Peyer's patch (tissue), 4 donors: ENCODE measurements at regions not wholly inside any gene's neighbourhood (a gene's known extent, or its start where the extent isn't known, plus 50 kb on each side); places are given as distances from the start of the nearest gene placed in this dataset.

Experiments used
- DNase-seq, 3 donors: peaks; one replicate each; pipeline ENCODE4 v3.0.0-alpha.2; 2017 to 2019
- H3K27ac ChIP-seq, 4 donors: fragments of 200-600 bp; sonication (generic); one replicate each; pipeline ENCODE4 v1.5.1; 2016 to 2019
- H3K27me3 ChIP-seq, 2 donors: fragments of 200-600 bp; sonication (generic); one replicate each; pipeline ENCODE4 v1.5.1; 2019
- H3K36me3 ChIP-seq, 3 donors: fragments of 200-600 bp; sonication (generic); one replicate each; pipeline ENCODE4 v1.5.1; 2016 to 2019
- H3K4me1 ChIP-seq, 4 donors: fragments of 200-600 bp; sonication (generic); one replicate each; pipeline ENCODE4 v1.5.1; 2016 to 2019
- H3K4me3 ChIP-seq, 4 donors: fragments of 200-600 bp; sonication (generic); 1 replicate in 3 of 4; 2 replicates in 1 of 4; pipeline ENCODE4 v1.5.1; 2016 to 2019; ENCODE audit warnings: mild to moderate bottlenecking in 1 of 4
- H3K9me3 ChIP-seq, 4 donors: fragments of 200-600 bp; sonication (generic); one replicate each; pipeline ENCODE4 v1.5.1; 2016 to 2019; ENCODE audit warnings: mild to moderate bottlenecking in 1 of 4
- CTCF ChIP-seq, 6 experiments: fragments of 450-650 bp in 4 of 6; fragments of 200-600 bp in 2 of 6; sonication (generic) in 1 of 6; IDR thresholded peaks; one replicate each; pipeline ENCODE4 v1.5.1; 2017 to 2019; ENCODE audit warnings: antibody characterized with exemption in 6 of 6, mild to moderate bottlenecking in 3 of 6, moderate library complexity in 1 of 6
- POLR2A ChIP-seq, 2 donors: fragments of 450-650 bp; IDR thresholded peaks; one replicate each; pipeline ENCODE4 v1.5.1; 2017; ENCODE audit warnings: antibody characterized with exemption in 2 of 2, mild to moderate bottlenecking in 2 of 2, moderate library complexity in 2 of 2

GRCh38 chr15:69869291-69869690 lies 228.4 kb downstream of the TLE3 start:
- H3K27ac ChIP-seq, result no peak overlapping the region
- H3K4me1 ChIP-seq, result no peaks in the 10 kb centered on the region
- no peaks in the 10 kb centered on the region for H3K36me3 ChIP-seq
- no peak for DNase-seq
- H3K9me3 ChIP-seq, result peaks cover 0 to 4% (median 0%) of the 10 kb centered on the region in 4 donors
- H3K4me3 ChIP-seq, result no peak overlapping the region
- TF ChIP-seq POLR2A (IDR thresholded peaks at IDR 0.05), result no peak
- no peak for TF ChIP-seq CTCF (IDR thresholded peaks at IDR 0.05)
- H3K27me3 ChIP-seq, result no peaks in the 10 kb centered on the region

- no peak overlapping the region for H3K4me3 ChIP-seq
- TF ChIP-seq CTCF (IDR thresholded peaks at IDR 0.05), result no peak
- TF ChIP-seq POLR2A (IDR thresholded peaks at IDR 0.05), result no peak
- no peaks in the 10 kb centered on the region for H3K27me3 ChIP-seq
- H3K4me1 ChIP-seq, result no peaks in the 10 kb centered on the region
- peaks cover 0 to 4% (median 0%) of the 10 kb centered on the region in 4 donors for H3K9me3 ChIP-seq
- DNase-seq, result no peak
- no peak overlapping the region for H3K27ac ChIP-seq
- H3K36me3 ChIP-seq, result no peaks in the 10 kb centered on the region
These were observed 227.7 kb downstream of the TLE3 start for GRCh38 chr15:69869881-69870505.

GRCh38 chr15:69871511-69872134 lies 226.1 kb downstream of the TLE3 start:
- Histone ChIP-seq H3K36me3 (no peaks in the 10 kb centered on the region), H3K4me3 (no peak overlapping the region), H3K27ac (no peak overlapping the region), H3K27me3 (no peaks in the 10 kb centered on the region), H3K4me1 (no peaks in the 10 kb centered on the region), H3K9me3 (peaks cover 0 to 4% (median 0%) of the 10 kb centered on the region in 4 donors)
- DNase-seq, result no peak
- TF ChIP-seq CTCF (IDR thresholded peaks at IDR 0.05), result no peak
- TF ChIP-seq POLR2A (IDR thresholded peaks at IDR 0.05), result no peak

- Histone ChIP-seq H3K4me1 (no peaks in the 10 kb centered on the region), H3K27ac (no peak overlapping the region), H3K36me3 (no peaks in the 10 kb centered on the region), H3K9me3 (peaks cover 0 to 4% (median 0%) of the 10 kb centered on the region in 4 donors), H3K4me3 (no peak overlapping the region), H3K27me3 (no peaks in the 10 kb centered on the region)
- no peak for TF ChIP-seq CTCF (IDR thresholded peaks at IDR 0.05)
- TF ChIP-seq POLR2A (IDR thresholded peaks at IDR 0.05), result no peak
- DNase-seq, result no peak
These were observed 223.9 kb downstream of the TLE3 start for GRCh38 chr15:69873807-69874206.

- no peak for DNase-seq
- H3K36me3 ChIP-seq, result no peaks in the 10 kb centered on the region
- H3K27ac ChIP-seq, result no peak overlapping the region
- no peak overlapping the region for H3K4me3 ChIP-seq
- TF ChIP-seq POLR2A (IDR thresholded peaks at IDR 0.05), result no peak
- TF ChIP-seq CTCF (IDR thresholded peaks at IDR 0.05), result no peak
- H3K27me3 ChIP-seq, result no peaks in the 10 kb centered on the region
- peaks cover 0 to 4% (median 0%) of the 10 kb centered on the region in 4 donors for H3K9me3 ChIP-seq
- H3K4me1 ChIP-seq, result no peaks in the 10 kb centered on the region
These were observed 223.4 kb downstream of the TLE3 start for GRCh38 chr15:69874321-69874720.
